ENCODE measurements at regions not wholly inside any gene's neighbourhood (a gene's known extent, or its start where the extent isn't known, plus 50 kb on each side); places are given as distances from the start of the nearest gene placed in this dataset.

GRCh38 chr15:70291305-70292075 is 193.8 kb upstream of the TLE3 start:
- no peak for DNase-seq

GRCh38 chr15:70290708-70291107 is 193.0 kb upstream of the TLE3 start:
- no peak for DNase-seq

- DNase-seq: no peak
Measured at GRCh38 chr15:70289191-70289955, 191.7 kb upstream of the TLE3 start.

GRCh38 chr15:70286113-70286806 is 188.5 kb upstream of the TLE3 start:
- DNase-seq: no peak

- no peak for DNase-seq
Measured at GRCh38 chr15:70284438-70285214, 186.9 kb upstream of the TLE3 start.

- no peak for DNase-seq
Measured at GRCh38 chr15:70283511-70283910, 185.8 kb upstream of the TLE3 start.

GRCh38 chr15:70281811-70282307 is 184.1 kb upstream of the TLE3 start:
- DNase-seq: no peak

GRCh38 chr15:70281261-70281810 is 183.6 kb upstream of the TLE3 start:
- DNase-seq: no peak

GRCh38 chr15:70280781-70281180 is 183.1 kb upstream of the TLE3 start:
- DNase-seq: no peak

- DNase-seq: no peak
Measured at GRCh38 chr15:70279096-70279495, 181.4 kb upstream of the TLE3 start.

- DNase-seq: no peak
Measured at GRCh38 chr15:70278644-70279043, 180.9 kb upstream of the TLE3 start.

- no peak for DNase-seq
Measured at GRCh38 chr15:70277556-70277955, 179.8 kb upstream of the TLE3 start.

GRCh38 chr15:70276401-70276800 is 178.7 kb upstream of the TLE3 start:
- DNase-seq: no peak

GRCh38 chr15:70275461-70276138 is 177.9 kb upstream of the TLE3 start:
- DNase-seq: no peak

GRCh38 chr15:70274908-70275307 is 177.2 kb upstream of the TLE3 start:
- no peak for DNase-seq

GRCh38 chr15:70274255-70274880 is 176.7 kb upstream of the TLE3 start:
- DNase-seq: no peak

- DNase-seq: no peak
Measured at GRCh38 chr15:70273808-70274207, 176.1 kb upstream of the TLE3 start.

GRCh38 chr15:70272565-70273355 is 175.0 kb upstream of the TLE3 start:
- no peak for DNase-seq

GRCh38 chr15:70271422-70272088 is 173.8 kb upstream of the TLE3 start:
- no peak for DNase-seq

- no peak for DNase-seq
Measured at GRCh38 chr15:70270752-70271111, 173.0 kb upstream of the TLE3 start.

Data from activated CD8-positive, alpha-beta memory T cell treated with anti-CD3 and anti-CD28 coated beads, Interleukin-2, amount 50 U/mL, for 4 hours (primary cell).